ENCODE measurements at regions not wholly inside any gene's neighbourhood (a gene's known extent, or its start where the extent isn't known, plus 50 kb on each side); places are given as distances from the start of the nearest gene placed in this dataset.
A peak's percentile ranks its signal among the peaks of the same experiment; 100 is the strongest.

DNA sequence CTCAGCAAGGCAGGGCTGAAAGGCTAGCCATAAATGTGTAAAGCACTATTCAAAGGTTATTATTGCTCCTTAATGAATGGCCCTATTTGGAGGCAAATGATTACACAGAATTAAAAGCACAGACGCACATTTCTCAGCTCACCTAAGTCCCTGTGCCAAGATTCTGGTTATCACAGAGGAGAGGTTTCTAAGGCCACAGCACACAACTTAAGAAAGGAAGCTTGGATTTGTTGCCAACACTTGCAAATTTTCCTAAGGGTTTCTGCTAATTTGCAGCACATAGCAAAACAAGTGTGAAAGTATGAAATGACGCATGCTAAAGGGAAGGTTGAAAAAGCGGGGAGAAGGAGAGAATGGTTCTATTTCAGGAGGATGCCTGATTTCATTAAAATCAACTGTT lies 834.1 kb upstream of the C9orf72 start:
- no peak overlapping the region for H3K4me3 Mint-ChIP-seq
- H3K27ac Mint-ChIP-seq = no peak overlapping the region
- DNase-seq = no peak
- peaks cover 0 to 7% (median 2%) of the 10 kb centered on the region in 7 donors for H3K9me3 Mint-ChIP-seq
- no peaks in the 10 kb centered on the region for H3K27me3 Mint-ChIP-seq
- H3K4me1 Mint-ChIP-seq = no peaks in the 10 kb centered on the region
- no peaks in the 10 kb centered on the region for H3K36me3 Mint-ChIP-seq
- no peak for ATAC-seq (ENCODE audit: low read depth in 2 of 2)

DNA sequence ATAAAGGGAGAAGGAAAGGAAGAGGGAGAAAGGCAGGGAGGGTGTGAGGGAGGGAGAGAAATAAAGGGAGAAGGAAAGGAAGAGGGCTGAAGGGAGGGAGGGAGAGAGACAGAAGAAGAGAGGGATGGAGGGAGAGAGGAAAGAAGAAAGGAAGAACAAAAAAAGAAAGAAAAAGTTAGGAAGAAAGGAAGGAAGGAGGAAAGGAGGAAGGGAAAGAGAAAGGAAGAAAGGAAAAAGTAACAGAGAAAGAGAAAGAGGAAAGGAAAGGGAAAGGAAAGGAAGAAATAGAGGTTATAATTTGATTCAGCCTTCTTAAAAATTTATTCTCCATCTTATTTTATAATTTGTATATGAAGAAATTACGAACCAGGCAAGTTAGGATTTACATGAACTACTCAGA lies 836.6 kb upstream of the C9orf72 start:
- no peaks in the 10 kb centered on the region for H3K27me3 Mint-ChIP-seq
- H3K4me3 Mint-ChIP-seq = no peak overlapping the region
- H3K36me3 Mint-ChIP-seq = no peaks in the 10 kb centered on the region
- ATAC-seq (ENCODE audit: low read depth in 2 of 2) = no peak
- H3K4me1 Mint-ChIP-seq = no peaks in the 10 kb centered on the region
- DNase-seq = no peak
- H3K9me3 Mint-ChIP-seq = peaks cover 0 to 3% (median 1%) of the 10 kb centered on the region in 7 donors
- H3K27ac Mint-ChIP-seq = no peak overlapping the region

DNA sequence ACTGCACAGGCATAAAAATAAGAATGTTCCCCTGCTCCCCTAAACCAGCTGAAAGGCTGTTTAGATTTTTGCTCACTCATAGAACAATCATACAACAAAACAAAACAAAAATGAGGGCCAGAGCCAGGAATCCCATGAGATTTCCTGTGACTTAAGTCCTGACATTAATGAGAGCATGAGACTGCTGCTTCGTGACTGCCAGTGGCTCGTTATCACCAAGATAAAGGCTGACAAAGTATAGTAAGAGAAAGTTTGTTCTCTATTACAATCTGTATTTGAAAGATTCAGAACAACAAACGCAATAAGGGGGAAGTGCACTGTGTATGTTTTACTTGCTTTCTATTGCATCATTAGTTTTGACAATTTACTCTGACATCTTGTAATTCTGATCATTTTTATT lies 837.1 kb upstream of the C9orf72 start:
- peaks cover 0 to 3% (median 1%) of the 10 kb centered on the region in 7 donors for H3K9me3 Mint-ChIP-seq
- no peaks in the 10 kb centered on the region for H3K36me3 Mint-ChIP-seq
- peak overlapping the region in 1 of 6 donors; percentile 21 for H3K27ac Mint-ChIP-seq
- no peaks in the 10 kb centered on the region for H3K27me3 Mint-ChIP-seq
- H3K4me1 Mint-ChIP-seq = no peaks in the 10 kb centered on the region
- ATAC-seq (ENCODE audit: low read depth in 2 of 2) (no peak), DNase-seq (no peak)
- no peak overlapping the region for H3K4me3 Mint-ChIP-seq

DNA sequence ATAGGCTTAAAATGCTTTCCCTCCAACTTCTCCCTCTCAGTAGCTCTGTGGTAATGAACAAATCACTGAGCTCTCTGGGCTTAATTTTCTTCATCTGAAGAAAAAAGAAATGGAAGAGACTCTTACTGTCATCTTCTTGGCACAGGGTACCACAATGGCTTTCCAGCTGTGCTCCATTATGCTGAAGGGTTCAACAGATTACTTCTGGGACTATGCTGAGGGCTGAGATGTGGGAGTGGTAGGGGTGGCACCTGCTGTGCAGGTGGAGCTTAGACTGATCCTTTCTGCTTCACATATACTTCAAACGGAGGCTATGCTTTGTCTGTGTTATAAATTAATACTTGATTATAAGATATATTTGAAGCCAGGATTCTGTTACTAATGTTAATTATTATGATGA lies 840.2 kb upstream of the C9orf72 start:
- Mint-ChIP-seq H3K27me3 (no peaks in the 10 kb centered on the region), H3K36me3 (no peaks in the 10 kb centered on the region), H3K27ac (peak overlapping the region in 1 of 6 donors; percentile 21), H3K4me1 (no peaks in the 10 kb centered on the region), H3K9me3 (peaks cover 0 to 3% (median 0%) of the 10 kb centered on the region in 7 donors), H3K4me3 (no peak overlapping the region)
- DNase-seq (no peak), ATAC-seq (ENCODE audit: low read depth in 2 of 2) (no peak)

DNA sequence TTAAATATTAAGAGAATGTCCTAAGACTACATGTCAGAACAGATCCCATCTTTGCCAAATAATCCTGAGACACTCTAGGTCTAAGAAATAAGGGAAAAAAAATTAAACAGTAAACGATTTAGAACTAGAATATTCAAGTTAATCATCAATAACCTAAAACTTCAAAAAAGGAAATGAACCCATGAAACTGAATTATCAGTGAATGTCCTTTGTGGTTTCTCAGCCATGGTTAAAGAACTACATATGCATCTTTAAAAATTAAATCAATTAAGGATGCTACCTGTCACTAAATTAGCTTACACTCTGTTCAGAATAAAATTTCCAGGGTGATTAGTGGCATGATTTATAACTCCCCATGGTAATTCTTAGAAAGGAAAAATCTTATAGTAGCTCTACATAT lies 850.0 kb upstream of the C9orf72 start:
- no peaks in the 10 kb centered on the region for H3K27me3 Mint-ChIP-seq
- peaks cover 0 to 3% (median 0%) of the 10 kb centered on the region in 7 donors for H3K9me3 Mint-ChIP-seq
- no peak overlapping the region for H3K4me3 Mint-ChIP-seq
- H3K27ac Mint-ChIP-seq = no peak overlapping the region
- no peaks in the 10 kb centered on the region for H3K36me3 Mint-ChIP-seq
- no peak for DNase-seq
- ATAC-seq (ENCODE audit: low read depth in 2 of 2) = no peak
- H3K4me1 Mint-ChIP-seq = no peaks in the 10 kb centered on the region

DNA sequence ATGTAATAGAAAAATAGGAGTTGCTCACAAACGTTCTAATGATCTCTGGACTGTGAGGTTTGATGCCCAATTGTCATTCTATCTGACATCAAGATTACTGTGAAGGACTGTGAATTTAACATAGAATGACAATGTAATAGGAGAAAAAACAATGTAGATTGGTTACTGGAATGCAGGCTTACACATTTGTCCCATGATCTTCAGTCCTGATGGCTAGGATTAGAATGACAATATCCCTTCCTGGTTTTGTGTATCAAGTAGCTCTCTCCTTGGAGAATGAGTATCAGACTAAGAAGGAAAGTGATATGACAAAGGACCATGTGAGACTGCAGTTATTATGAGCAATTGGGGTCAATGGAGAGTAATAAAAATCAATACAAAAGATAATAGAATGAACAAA lies 862.2 kb upstream of the C9orf72 start:
- DNase-seq (no peak), ATAC-seq (ENCODE audit: low read depth in 2 of 2) (no peak)
- H3K27me3 Mint-ChIP-seq = no peaks in the 10 kb centered on the region
- H3K4me3 Mint-ChIP-seq = no peak overlapping the region
- H3K27ac Mint-ChIP-seq = no peak overlapping the region
- H3K4me1 Mint-ChIP-seq = no peaks in the 10 kb centered on the region
- peaks cover 0 to 15% (median 4%) of the 10 kb centered on the region in 7 donors for H3K9me3 Mint-ChIP-seq
- no peaks in the 10 kb centered on the region for H3K36me3 Mint-ChIP-seq

DNA sequence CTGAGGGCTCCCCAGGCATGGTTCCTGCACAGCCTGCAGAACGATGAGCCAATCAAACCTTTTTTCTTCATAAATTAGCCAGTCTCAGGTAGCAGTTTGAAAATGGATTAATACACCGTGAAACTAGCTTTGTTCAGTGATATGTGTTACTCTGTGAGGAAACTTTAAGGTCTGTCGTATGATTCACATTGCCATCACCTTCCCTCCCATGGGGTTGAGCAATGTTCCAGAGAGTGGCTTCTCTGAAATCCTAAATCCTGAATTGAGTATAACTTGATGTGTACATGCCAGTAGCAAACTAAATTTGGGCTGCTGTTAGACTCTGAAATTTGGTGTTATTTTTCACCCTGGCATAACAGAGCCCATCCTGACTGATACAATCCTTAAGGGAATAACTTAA lies 866.4 kb upstream of the C9orf72 start:
- H3K27me3 Mint-ChIP-seq = no peaks in the 10 kb centered on the region
- H3K4me3 Mint-ChIP-seq = no peak overlapping the region
- no peaks in the 10 kb centered on the region for H3K4me1 Mint-ChIP-seq
- no peaks in the 10 kb centered on the region for H3K36me3 Mint-ChIP-seq
- DNase-seq (no peak), ATAC-seq (ENCODE audit: low read depth in 2 of 2) (no peak)
- H3K27ac Mint-ChIP-seq = peak overlapping the region in 2 of 6 donors; percentile 22 to 73
- H3K9me3 Mint-ChIP-seq = peaks cover 4 to 15% (median 11%) of the 10 kb centered on the region in 7 donors

DNA sequence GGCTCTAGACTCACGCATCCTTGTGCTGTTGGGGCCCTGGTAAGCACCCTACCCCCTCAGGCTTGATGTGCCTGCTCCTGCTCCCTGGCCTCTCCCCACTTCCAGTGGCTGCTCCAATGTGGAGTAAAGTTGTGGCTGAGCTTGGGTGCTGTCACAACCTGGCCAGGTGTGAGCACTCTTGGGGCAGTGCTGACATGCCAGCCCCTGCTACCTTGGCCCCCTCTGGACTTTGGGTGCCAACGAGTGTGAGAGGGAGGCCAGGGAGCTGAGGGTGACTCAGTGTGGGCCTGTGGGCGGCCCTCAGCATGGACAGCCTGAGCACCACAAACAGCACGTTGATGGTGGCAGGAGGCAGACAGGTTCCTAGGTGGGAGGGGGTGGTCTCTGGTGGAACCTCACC lies 870.2 kb upstream of the C9orf72 start:
- DNase-seq (no peak), ATAC-seq (ENCODE audit: low read depth in 2 of 2) (no peak)
- Mint-ChIP-seq H3K27ac (no peak overlapping the region), H3K27me3 (no peaks in the 10 kb centered on the region), H3K4me3 (no peak overlapping the region), H3K36me3 (no peaks in the 10 kb centered on the region), H3K4me1 (no peaks in the 10 kb centered on the region), H3K9me3 (peaks cover 4 to 15% (median 7%) of the 10 kb centered on the region in 7 donors)

DNA sequence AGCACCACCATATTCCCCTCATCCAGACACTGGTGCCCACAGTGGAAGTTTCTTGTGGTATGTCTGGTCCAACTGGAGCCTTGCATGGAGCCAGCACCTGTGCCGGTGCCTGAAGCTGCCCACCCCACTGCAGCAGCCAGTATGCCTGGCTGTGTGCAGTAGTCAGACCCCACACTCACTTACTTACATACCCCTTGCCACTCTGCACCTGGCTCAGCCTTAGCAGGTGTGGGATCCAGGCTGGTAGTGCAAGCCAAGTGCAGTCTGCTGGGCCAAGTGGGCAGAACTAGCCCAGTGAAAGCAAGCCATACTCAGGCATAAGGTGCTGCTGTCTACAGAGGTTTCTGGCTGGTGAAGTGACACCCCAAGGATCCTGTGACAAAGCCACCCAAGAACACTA lies 871.4 kb upstream of the C9orf72 start:
- Mint-ChIP-seq H3K4me1 (no peaks in the 10 kb centered on the region), H3K4me3 (no peak overlapping the region), H3K27me3 (no peaks in the 10 kb centered on the region), H3K9me3 (peaks cover 4 to 15% (median 8%) of the 10 kb centered on the region in 7 donors), H3K27ac (no peak overlapping the region), H3K36me3 (no peaks in the 10 kb centered on the region)
- ATAC-seq (ENCODE audit: low read depth in 2 of 2) (no peak), DNase-seq (no peak)

DNA sequence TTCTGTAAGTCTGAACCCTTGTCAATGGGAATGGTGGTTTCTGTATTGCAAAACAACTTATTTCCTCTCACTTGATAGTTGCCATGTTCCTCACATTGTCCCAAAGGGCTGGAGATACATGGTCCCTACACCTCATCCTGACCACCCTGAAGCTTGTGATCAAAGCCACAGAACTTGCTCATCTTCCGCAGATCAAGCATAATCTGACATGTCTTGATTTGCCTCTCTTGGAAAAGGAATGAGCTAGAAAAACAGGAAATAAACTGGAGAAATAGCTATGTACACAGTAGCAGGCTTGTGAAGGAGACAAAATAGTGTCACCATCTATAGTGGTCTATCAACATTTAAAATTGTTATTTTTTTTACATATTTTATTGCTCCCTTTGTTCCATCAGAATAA lies 871.9 kb upstream of the C9orf72 start:
- peaks cover 4 to 15% (median 8%) of the 10 kb centered on the region in 7 donors for H3K9me3 Mint-ChIP-seq

DNA sequence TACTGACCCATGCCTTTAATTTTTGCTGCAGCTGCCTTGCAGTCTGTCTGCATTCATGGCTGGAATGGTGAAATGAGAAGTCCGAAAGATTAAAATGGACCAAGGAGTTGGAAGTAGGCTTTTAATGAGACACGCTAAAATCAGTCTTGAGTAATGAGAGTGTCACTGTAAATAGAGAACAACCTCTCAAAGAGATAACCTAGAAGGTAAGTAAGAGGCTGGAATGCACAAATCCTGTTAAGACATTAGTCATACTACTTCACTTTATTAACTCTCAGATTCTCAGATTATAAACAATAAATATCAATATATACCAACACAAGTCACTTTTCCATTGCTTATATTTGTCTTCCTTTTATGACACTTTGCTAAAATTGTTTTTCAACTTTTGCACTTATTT lies 880.6 kb upstream of the C9orf72 start:
- Mint-ChIP-seq H3K9me3 (peaks cover 0 to 2% (median 0%) of the 10 kb centered on the region in 7 donors), H3K4me3 (no peak overlapping the region), H3K27me3 (no peaks in the 10 kb centered on the region), H3K27ac (no peak overlapping the region), H3K36me3 (no peaks in the 10 kb centered on the region), H3K4me1 (no peaks in the 10 kb centered on the region)
- DNase-seq (no peak), ATAC-seq (ENCODE audit: low read depth in 2 of 2) (no peak)

More for the DNA sequence above, 871.9 kb upstream of the C9orf72 start:
- Mint-ChIP-seq H3K4me1 (no peaks in the 10 kb centered on the region), H3K27ac (no peak overlapping the region), H3K36me3 (no peaks in the 10 kb centered on the region), H3K27me3 (no peaks in the 10 kb centered on the region), H3K4me3 (no peak overlapping the region)
- ATAC-seq (ENCODE audit: low read depth in 2 of 2) = no peak
- no peak for DNase-seq

DNA sequence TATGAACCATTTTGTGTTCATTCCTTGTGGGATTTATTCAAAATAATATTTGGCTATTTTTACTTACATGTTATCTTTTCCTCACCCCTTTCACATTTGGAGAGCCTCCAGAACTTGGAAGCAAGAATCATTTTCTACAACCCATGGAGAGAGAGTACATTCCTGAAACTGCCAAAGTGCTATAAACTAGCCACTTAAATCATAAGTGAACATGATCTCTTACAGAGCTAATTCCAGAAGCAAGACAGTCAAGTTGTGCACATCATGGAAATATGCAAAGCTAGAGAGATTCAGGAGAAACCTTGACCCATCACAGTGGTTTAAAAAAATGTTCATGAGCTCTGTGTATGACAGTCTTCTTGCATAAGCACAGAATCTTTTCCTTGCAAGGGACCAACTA lies 883.6 kb upstream of the C9orf72 start:
- H3K4me1 Mint-ChIP-seq = no peaks in the 10 kb centered on the region
- H3K27me3 Mint-ChIP-seq = no peaks in the 10 kb centered on the region

DNA sequence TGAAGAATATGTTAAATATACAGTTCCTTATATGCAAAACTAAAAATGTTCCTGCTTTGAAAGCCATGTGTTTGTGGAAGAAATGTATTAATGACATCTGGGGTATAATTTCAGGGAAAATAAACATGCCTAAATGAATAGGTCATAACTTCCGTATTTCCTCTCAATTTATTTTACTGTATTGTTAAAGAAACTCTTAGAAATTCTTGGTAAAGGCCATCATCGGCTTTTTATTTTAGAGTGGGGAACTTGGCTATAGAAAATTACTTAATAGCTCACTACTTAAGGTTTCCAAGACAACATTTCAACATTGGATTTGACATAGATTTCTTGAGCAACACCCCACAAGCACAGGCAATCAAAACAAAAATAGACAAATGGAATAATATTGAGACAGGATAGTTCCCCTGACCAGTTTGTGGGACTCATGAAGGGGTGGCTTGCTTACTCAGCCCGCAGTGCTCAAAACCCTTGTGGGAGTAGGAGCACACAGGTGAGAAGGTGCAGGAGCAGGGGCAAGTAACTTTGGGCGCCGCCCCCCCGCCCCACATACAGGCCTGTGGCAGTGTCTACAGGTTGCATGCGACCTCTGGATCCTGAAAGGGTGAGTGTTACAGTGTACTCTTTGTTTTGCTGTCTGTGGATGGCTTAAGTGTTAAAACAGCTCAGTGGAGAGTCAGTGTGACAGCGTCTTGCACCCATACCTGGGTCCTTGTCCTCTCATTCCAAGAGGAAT lies 891.4 kb upstream of the C9orf72 start:
- H3K27me3 Mint-ChIP-seq = no peaks in the 10 kb centered on the region

More for the DNA sequence above, 883.6 kb upstream of the C9orf72 start:
- no peak overlapping the region for H3K4me3 Mint-ChIP-seq
- peaks cover 0 to 5% (median 0%) of the 10 kb centered on the region in 7 donors for H3K9me3 Mint-ChIP-seq
- H3K36me3 Mint-ChIP-seq = no peaks in the 10 kb centered on the region
- no peak for ATAC-seq (ENCODE audit: low read depth in 2 of 2)
- DNase-seq = no peak
- no peak overlapping the region for H3K27ac Mint-ChIP-seq

DNA sequence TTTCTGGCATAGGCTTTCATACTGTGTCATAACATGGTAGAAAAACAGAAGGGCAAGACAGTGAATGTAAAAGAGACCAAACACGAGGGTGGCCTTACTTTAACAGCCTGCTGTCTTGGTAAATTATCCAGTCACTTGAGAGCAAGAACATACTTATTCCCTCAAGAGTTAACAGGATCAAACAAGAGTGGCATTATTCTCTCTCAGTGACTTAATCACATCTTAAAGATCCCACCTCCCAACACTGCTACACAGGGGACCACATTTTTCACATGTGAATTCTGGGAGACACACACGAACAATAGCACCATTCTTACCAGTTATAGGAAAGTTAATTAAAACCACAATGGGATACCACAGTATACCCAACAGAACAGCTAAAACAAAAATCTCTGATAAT lies 898.0 kb upstream of the C9orf72 start:
- no peak overlapping the region for H3K27ac Mint-ChIP-seq
- H3K27me3 Mint-ChIP-seq = no peaks in the 10 kb centered on the region
- H3K36me3 Mint-ChIP-seq = no peaks in the 10 kb centered on the region
- no peak for DNase-seq
- peaks cover 2 to 20% (median 7%) of the 10 kb centered on the region in 7 donors for H3K9me3 Mint-ChIP-seq
- no peak for ATAC-seq (ENCODE audit: low read depth in 2 of 2)
- no peak overlapping the region for H3K4me3 Mint-ChIP-seq
- H3K4me1 Mint-ChIP-seq = no peaks in the 10 kb centered on the region

More for the DNA sequence above, 891.4 kb upstream of the C9orf72 start:
- ATAC-seq (ENCODE audit: low read depth in 2 of 2) (no peak), DNase-seq (no peak)
- no peak overlapping the region for H3K27ac Mint-ChIP-seq
- H3K4me3 Mint-ChIP-seq = no peak overlapping the region
- H3K36me3 Mint-ChIP-seq = no peaks in the 10 kb centered on the region
- H3K4me1 Mint-ChIP-seq = no peaks in the 10 kb centered on the region
- H3K9me3 Mint-ChIP-seq = peaks cover 2 to 32% (median 13%) of the 10 kb centered on the region in 7 donors

All from naive B cell (primary cell).